ENCODE measurements at regions not wholly inside any gene's neighbourhood (a gene's known extent, or its start where the extent isn't known, plus 50 kb on each side); places are given as distances from the start of the nearest gene placed in this dataset.

GRCh38 chr6:128806261-128806660 is 76.7 kb upstream of the LAMA2 start:
- TF ChIP-seq CTCF (conservative IDR thresholded peaks at IDR 0.05; ENCODE audit: low read depth, low read length) (no peak), EZH2 (IDR thresholded peaks at IDR 0.05; ENCODE audit: low read length, unreplicated experiment) (no peak), EZH2phosphoT487 (IDR thresholded peaks at IDR 0.05; ENCODE audit: borderline replicate concordance, low read length) (no peak)
